Stimulated activated CD4-positive, alpha-beta T cell treated with anti-CD3 and anti-CD28 coated beads, Interleukin-1b, Interleukin-23, amount 100 ng/mL, for 24 hours (primary cell): ENCODE measurements at regions not wholly inside any gene's neighbourhood (a gene's known extent, or its start where the extent isn't known, plus 50 kb on each side); places are given as distances from the start of the nearest gene placed in this dataset.

Source experiments
- DNase-seq, 4 experiments: peaks; one replicate each; pipeline ENCODE4 v3.0.0-alpha.2; 2020; ENCODE audit warnings: low read depth in 4 of 4, low spot score in 1 of 4

- no peak for DNase-seq
These were observed 157.6 kb upstream of the C1QTNF7 start for GRCh38 chr4:15270201-15270600.

- DNase-seq, result no peak
These were observed 141.8 kb upstream of the C1QTNF7 start for GRCh38 chr4:15286041-15286440.

- no peak for DNase-seq
These were observed 136.7 kb upstream of the C1QTNF7 start for GRCh38 chr4:15291122-15291521.

- no peak for DNase-seq
These were observed 134.1 kb upstream of the C1QTNF7 start for GRCh38 chr4:15293711-15294110.

GRCh38 chr4:15294202-15294601 lies 133.6 kb upstream of the C1QTNF7 start:
- no peak for DNase-seq

GRCh38 chr4:15294832-15295231 lies 133.0 kb upstream of the C1QTNF7 start:
- DNase-seq, result no peak

GRCh38 chr4:15295421-15296162 lies 132.2 kb upstream of the C1QTNF7 start:
- DNase-seq, result no peak

GRCh38 chr4:15297344-15297743 lies 130.5 kb upstream of the C1QTNF7 start:
- DNase-seq, result no peak

- no peak for DNase-seq
These were observed 128.2 kb upstream of the C1QTNF7 start for GRCh38 chr4:15299627-15300026.

GRCh38 chr4:15303052-15303641 lies 124.7 kb upstream of the C1QTNF7 start:
- no peak for DNase-seq

- no peak for DNase-seq
These were observed 112.9 kb upstream of the C1QTNF7 start for GRCh38 chr4:15314974-15315373.

GRCh38 chr4:15317246-15317645 lies 110.6 kb upstream of the C1QTNF7 start:
- no peak for DNase-seq

GRCh38 chr4:15318621-15319348 lies 109.0 kb upstream of the C1QTNF7 start:
- no peak for DNase-seq

GRCh38 chr4:15320121-15320678 lies 107.6 kb upstream of the C1QTNF7 start:
- no peak for DNase-seq

GRCh38 chr4:15322006-15322405 lies 105.8 kb upstream of the C1QTNF7 start:
- no peak for DNase-seq

GRCh38 chr4:15325987-15326386 lies 101.8 kb upstream of the C1QTNF7 start:
- no peak for DNase-seq

GRCh38 chr4:15327311-15328298 lies 100.2 kb upstream of the C1QTNF7 start:
- DNase-seq, result no peak

GRCh38 chr4:15331930-15332329 lies 95.9 kb upstream of the C1QTNF7 start:
- no peak for DNase-seq

- no peak for DNase-seq
These were observed 95.5 kb upstream of the C1QTNF7 start for GRCh38 chr4:15332377-15332776.

GRCh38 chr4:15333692-15334633 lies 93.9 kb upstream of the C1QTNF7 start:
- DNase-seq, result no peak
